Inflammatory macrophage treated with lipopolysaccharide for 1 hour (primary cell): ENCODE measurements at regions not wholly inside any gene's neighbourhood (a gene's known extent, or its start where the extent isn't known, plus 50 kb on each side); places are given as distances from the start of the nearest gene placed in this dataset.

Experiments used
- DNase-seq, 2 donors: peaks; one replicate each; pipeline ENCODE4 v3.0.0-alpha.2; 2020 to 2022

DNA sequence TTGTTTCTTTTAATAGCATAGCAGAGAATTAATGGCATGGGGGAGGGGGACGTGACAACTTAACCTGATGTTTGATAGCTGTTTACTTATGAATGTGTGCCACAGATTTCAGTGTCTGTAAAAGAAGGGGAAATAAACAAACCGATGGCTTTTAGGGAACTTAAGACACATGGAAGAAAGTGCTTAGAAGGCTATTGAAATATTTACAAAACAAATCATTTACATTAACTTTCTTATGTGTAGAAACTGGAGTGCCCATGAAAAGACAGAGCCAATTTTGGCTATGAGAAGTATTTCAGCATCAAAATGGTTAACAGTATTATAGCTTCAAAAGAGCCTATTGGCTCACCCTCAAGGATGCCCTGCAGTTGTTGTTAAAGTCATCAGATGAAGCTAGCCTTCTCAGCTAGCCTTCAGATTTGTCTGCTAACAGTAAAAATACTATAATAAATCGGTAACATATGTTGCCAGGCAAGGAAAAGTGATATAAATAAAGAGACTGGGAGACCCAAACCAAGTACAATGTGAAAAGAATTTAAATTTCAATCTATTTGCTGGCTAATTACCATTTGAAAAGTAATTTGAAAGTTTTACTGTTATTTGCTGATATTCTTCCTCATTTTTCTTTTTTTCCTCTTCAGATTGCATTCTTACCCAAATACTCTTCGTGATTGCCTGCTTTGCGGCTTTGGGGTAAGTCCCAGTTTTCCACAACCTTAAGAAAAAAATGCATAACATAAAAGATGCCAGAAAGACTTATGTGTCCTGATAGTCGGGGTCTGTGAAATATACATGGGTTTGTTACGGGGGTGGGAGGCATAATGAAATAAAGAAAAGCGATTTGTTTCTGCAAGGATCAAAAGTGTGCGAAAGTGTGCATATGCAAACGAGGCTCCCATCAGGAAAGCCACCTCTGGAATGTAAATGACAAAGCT lies 256.4 kb downstream of the MEIS1 start:
- DNase-seq, result no peak

DNA sequence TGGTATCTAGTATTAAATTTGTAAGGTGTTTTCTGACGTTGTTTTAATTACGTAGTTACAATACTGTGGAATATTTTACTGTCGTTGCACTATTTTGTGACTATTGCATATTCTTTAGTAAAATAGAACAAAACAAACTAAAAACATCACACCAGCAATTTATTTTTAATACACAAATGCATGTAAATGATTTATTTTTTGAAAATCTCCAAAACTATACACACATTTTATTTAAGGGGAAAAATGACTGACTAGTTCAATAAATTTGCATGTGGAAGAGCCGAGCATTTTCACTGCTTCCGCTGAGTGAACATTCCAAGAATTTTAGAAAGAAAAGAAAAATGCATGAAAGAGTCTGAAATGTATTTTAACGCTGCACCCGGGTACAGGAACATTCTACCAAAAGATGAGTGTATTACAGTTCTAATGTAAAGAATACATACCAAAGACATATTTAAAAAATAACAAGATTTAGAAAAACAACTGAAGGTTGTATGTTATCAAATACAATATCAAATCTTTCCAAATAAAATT lies 257.7 kb downstream of the MEIS1 start:
- no peak for DNase-seq

DNA sequence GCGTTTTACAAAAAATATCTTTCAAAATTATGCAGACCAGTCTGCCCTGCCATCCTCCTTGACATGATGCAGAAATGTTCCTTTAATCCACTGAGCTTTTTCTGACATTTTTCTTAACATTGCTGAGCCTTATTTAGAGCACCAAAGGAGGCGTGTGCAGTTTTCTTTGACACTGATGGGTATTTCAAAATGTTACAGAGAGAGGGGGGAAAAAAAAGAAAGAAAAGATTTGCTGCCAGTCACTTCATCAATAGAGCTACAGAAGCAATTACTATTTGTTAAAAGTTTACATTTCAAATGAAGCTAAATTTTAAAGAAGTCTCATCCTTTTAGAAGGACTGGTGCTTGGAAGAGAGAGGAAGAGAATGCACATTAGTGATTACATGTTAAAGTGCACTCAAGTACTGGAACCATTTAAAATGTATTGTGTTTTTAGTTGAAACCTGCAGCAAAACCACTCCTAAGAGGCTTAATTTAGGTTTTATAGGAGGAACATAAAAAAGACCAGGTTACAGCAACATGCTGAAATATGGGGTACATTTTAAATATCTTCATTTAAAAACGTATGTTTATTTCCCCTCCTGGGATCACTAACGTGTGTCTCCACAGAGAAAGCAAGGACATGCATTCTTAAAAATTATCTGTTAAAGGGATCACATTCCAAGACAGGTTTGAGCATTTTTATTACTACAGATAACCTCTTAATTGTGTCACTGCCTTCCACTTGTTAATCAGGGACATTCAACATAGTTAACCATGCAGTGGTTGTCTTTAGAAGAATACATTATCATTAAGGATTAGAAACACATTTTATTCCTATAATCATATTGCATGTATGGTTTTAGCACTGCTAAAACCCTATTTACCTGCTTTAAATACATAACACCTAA lies 258.4 kb downstream of the MEIS1 start:
- DNase-seq, result no peak

DNA sequence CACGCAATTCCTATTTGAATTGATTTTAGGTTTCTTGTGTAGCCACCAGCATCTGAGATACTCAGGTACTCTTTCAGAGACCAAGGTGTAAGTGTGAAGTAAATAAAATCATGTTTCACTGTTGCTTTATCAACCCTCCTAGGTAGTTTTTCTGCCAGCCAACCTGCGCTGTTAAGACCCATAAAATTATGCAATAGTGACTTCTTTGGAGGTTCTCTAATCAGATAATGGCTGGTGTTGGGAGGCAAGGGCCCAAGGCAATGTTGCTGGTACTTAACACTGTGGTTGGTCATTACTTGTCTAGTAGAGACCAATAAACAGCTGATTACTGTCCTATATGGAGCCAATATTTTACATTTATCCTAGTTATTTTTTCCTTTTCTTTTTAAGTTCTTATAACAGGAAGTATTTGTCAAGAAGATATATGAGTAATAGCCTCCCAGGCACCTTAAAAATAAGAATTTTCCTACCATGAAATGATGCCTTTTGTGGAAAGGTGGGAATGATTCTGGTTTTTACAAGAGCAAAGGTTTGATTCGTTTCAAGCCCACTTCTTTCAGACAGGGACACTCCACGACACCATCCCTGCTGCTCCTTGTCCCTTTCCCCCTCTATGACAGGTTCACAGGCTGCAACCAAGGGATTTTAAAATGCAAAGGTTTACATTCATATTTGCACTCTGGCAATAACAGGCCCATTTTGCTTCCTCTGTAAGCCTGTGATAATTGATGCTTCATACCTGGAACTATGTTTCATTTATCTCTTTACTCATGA lies 259.3 kb downstream of the MEIS1 start:
- DNase-seq, result no peak

DNA sequence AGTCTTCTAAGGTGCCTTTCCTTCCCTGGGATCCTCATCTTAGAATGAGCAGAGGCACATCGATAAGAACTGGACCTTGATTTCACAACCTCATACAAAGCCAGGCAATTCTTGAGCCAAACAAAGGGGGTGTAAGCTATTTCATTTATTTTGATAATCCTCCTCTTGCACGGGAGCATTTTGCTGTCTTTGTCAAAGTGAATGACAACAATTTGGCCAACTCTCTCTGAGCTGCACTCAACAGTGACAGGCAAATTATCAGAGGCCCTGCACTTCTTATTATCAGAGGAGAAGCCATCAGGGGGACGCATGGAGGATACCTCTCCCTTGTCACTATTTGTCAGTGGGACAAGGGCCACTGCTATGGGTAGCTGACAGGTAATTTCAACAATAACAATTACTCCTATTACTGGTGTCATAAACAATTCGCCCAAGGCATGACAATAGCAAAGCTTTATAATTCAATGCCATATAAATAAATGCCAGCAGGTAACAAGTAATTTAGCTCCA lies 260.4 kb downstream of the MEIS1 start:
- no peak for DNase-seq

DNA sequence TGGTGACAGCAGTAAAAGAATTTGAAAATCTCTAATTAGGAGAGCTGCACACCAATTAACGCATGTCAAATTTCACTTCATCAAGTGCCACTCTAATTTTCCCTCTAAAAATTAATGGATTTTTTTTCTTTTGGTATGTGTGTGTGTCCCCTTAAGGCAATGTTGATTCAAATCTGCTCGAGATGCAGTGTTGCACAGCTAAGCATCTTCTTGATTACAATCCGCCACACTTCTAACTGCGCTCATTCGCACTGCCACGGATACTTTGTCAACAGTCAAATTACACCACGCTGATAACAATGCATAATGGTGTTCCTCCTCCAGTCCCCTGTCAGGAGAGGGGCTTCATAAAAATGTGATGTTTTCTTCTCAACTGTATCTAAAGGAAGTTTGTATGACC lies 261.4 kb downstream of the MEIS1 start:
- no peak for DNase-seq

GRCh38 chr2:66696886-66697285 lies 262.0 kb downstream of the MEIS1 start:
- no peak for DNase-seq

DNA sequence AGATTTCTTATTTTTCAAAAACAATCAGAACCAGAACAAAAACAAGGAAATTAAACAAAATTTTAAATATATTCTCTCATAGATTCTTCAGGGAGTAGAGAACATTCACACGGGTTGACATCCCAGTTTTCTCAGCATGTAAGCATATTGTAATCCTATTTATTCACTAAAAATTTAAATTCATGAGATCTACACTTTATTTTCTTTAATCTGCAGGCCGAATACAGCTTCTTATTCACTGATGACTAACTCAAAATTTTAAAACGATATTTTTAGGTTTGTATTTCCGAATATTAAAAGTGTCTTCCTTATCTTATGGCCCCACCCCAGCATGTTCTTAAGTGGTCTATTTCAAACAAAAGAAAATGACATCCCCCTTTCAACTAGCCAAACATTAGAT lies 262.4 kb downstream of the MEIS1 start:
- no peak for DNase-seq

DNA sequence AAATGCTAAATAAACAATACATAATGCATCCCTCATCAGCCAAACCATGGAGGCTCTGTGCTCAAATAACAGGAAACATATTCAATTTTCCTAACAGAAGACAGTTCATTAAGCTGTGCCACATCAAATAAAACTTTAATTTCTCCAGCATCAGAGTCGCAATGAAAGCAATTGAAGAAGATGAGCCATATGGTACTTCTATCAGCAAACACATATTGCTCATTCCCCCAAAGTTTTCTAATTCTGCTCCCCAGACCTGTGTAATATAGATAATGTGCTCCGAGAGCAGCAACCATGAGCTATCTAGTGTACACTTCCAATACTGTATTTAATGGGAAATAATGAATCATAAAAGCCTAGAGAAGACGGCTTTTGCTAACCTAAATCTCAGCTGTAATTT lies 263.2 kb downstream of the MEIS1 start:
- no peak for DNase-seq

GRCh38 chr2:66698576-66699239 lies 263.8 kb downstream of the MEIS1 start:
- DNase-seq, result no peak

GRCh38 chr2:66699416-66699792 lies 264.5 kb downstream of the MEIS1 start:
- DNase-seq, result no peak

DNA sequence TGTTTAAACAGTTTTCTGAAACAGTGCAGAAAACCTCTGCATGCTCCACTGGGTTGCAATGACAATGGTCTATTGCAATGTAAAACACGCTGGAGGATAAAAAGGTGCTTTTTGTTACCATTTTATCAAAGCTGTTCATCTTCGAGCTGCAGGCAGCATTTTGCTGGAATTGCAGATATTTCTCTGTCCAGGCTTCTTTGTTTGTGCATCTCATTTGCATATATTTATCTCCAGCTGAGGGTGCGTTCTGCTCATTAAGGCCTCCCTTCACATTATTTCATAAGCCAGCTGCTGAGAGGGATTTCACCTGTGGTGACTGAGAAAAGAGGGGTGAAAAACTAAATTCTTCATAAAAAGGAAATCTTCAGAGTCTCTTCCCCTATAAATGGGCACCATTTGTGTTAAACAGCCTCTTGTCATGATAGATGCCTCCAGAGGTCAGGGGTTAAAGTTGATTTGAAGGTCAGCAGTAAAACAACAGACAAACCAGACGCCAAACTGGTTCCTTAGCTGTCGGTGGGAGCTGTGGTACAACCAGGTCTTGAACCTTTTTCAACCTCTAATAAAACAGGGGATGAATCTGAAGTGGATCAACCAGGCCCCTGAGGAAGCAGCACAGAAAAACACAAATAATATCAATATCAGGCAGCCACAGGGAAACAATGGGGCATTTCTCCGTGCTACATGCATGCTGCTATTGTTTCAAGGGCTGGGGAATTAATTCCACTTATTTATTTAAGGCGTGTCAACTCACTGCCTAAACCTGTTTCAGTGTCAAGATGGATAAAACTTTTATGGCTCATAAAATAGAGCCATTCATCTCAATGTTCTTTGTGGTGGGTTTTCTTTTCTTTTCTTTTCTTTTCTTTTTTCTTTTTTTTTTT lies 265.1 kb downstream of the MEIS1 start:
- no peak for DNase-seq

DNA sequence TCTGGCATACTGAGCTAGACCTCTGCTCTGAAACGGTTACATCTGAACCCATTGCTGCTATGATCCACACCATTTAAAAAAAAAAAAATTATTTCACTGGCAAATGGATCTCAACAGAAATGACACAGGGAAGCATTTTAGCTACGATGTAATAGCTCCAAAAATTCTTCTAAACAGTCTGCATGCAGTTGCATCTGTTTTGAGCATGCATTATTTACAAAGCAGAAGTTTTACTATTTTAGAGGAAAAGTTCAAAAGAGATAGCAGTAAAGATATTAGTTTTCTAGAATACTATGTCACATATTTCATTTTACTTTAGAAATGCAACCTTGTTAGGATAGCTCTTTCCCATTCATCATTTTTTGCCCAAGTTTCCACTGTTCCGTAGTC lies 265.7 kb downstream of the MEIS1 start:
- no peak for DNase-seq

- no peak for DNase-seq
These were observed 266.3 kb downstream of the MEIS1 start for GRCh38 chr2:66701251-66701650.

GRCh38 chr2:66701656-66702055 lies 266.7 kb downstream of the MEIS1 start:
- DNase-seq, result no peak

DNA sequence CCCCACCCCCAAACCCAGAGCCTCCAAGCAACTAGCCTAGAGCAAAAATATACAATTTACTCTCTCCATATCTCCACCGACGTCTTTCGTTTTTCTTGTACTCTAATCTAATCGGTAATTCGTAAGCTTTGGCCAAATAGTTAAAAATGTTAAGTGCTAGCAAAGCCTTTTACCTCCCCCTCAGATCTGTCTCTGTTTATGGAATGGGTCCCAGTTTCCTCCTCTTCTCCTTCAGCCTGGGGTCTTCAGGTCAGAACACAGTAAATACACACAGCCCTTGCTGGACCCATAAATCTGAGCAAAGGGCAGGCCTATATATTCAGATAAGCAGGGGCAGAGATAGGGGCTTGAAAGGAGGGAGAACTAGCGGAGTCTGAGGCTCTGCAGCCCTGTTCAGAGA lies 267.4 kb downstream of the MEIS1 start:
- DNase-seq, result no peak

DNA sequence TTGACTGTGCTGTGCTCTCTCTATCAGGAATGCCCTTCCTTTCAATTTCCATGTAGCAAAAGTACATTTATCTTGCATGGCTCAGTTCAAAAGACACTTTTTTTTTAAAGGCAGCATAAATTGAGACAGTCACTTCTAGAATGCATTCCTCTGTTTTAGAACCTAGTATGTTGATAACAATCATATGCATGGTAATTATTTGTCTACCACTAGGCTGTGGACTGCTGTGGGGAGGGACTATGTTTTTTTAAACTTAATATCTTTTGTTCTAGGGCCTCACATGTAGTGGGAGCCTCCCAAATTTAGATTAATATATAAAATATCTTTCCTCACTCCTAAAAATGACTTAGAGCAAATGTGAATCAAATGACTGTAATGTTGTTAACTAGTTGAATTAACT lies 269.9 kb downstream of the MEIS1 start:
- DNase-seq, result no peak

DNA sequence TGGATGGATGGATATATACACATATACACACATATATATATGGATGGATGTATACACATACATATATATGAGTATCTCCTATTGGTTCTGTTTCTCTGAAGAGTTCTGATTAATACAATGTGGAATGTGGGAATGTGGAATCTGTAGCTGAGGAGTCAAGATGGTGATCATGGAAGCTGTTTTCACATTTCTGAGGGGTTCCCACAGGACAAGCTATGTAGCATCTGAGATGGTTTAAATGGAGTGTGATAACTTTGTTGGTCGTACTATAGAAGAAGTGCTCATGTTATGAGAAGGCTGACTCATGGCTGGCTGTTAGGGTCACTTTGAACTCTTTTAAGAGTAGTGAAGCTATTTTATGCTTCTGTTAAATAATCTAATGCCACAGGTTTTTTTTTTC lies 279.7 kb downstream of the MEIS1 start:
- DNase-seq, result no peak

DNA sequence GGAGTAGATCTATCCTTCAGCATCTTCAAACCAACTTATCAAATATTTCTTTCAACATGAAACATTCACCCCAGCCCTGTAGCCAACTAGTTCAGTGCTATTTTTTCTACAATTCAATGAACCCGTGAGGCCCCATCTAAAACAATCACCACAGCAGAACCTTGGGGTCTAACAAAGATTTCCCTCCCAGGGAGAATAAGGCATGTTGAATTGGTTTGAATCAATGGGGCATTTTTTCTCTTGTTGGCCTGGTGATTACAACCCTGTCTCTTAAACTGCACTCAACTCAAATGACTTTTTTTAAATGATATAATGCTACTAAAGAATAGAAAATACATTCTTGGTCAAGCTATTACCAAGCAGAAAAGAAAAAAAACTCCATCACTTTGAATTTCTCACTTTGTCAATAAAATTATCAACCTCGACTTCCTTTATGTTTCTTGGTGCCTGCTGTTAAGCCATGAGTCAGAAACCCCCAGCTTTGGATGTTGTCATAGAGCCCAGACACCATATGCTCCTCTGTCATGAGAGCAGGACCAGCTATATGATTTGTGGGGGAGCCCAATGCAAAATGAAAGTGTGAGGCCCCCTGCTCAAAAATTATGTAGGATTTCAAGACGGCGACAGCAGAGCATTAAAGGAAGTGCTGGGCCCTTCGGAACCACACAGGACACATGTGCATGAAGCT lies 282.4 kb downstream of the MEIS1 start:
- no peak for DNase-seq

- no peak for DNase-seq
These were observed 283.0 kb downstream of the MEIS1 start for GRCh38 chr2:66717973-66718372.
